ENCODE measurements at regions not wholly inside any gene's neighbourhood (a gene's known extent, or its start where the extent isn't known, plus 50 kb on each side); places are given as distances from the start of the nearest gene placed in this dataset.

GRCh38 chr4:130632731-130633604, 1537.0 kb downstream of the C4orf33 start:
- DNase-seq (ENCODE audit: low read depth): no peak
- H3K9ac ChIP-seq (ENCODE audit: low read length): no peak overlapping the region
- H3K4me3 ChIP-seq (ENCODE audit: low read length): no peak overlapping the region
- no peaks in the 10 kb centered on the region for H3K36me3 ChIP-seq (ENCODE audit: control insufficient read depth, insufficient read depth, low read length, severe bottlenecking)
- H3K9me3 ChIP-seq (ENCODE audit: control insufficient read depth, low read length): no peaks in the 10 kb centered on the region
- no peaks in the 10 kb centered on the region for H3K27me3 ChIP-seq (replicated peaks; ENCODE audit: control insufficient read depth, insufficient read depth, low read length)
- no peaks in the 10 kb centered on the region for H3K4me1 ChIP-seq (ENCODE audit: control insufficient read depth, insufficient read depth, low read length)

DNA sequence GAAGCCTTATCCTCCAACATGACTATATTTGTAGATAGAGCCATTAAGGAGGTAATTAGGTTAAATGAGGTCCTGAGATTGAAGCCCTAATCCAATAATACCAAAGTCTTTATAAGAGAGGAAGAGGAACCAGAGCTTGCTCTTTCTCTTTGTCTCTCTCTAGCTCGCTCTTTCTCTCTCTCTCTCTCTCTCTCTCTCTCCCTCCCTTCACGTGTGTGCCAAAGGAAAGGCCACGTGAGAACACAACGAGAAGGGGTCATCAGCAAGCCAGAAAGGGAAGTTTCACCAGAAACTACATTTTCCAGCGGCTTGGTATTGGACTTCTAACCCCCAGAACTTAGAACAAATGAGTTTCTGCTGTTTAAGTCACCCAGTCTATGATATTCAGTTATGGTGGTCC, 1540.5 kb downstream of the C4orf33 start:
- Histone ChIP-seq H3K4me3 (ENCODE audit: low read length) (no peak overlapping the region), H3K9ac (ENCODE audit: low read length) (no peak overlapping the region), H3K4me1 (ENCODE audit: control insufficient read depth, insufficient read depth, low read length) (no peaks in the 10 kb centered on the region), H3K9me3 (ENCODE audit: control insufficient read depth, low read length) (no peaks in the 10 kb centered on the region), H3K27me3 (replicated peaks; ENCODE audit: control insufficient read depth, insufficient read depth, low read length) (no peaks in the 10 kb centered on the region), H3K36me3 (ENCODE audit: control insufficient read depth, insufficient read depth, low read length, severe bottlenecking) (no peaks in the 10 kb centered on the region)
- no peak for DNase-seq (ENCODE audit: low read depth)

DNA sequence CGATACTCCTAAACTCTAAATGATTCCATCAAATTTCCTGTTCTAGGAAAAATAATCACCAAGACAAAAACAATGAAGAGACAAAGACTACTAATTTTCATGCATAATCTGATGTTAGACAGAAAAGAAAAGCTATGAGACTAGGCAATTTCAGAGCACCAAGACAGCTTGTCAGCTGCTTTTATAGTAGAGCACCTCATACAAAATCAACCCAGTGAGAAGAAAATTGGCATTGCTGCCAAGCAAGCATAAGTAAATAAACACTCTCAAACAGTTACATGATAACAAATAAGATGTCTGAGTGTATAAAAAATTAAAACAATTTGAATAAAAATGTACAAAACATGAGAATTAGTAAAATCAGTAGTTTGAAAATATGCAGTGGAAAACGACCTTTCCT, 1544.6 kb downstream of the C4orf33 start:
- Histone ChIP-seq H3K27me3 (replicated peaks; ENCODE audit: control insufficient read depth, insufficient read depth, low read length) (no peaks in the 10 kb centered on the region), H3K9me3 (ENCODE audit: control insufficient read depth, low read length) (no peaks in the 10 kb centered on the region), H3K4me1 (ENCODE audit: control insufficient read depth, insufficient read depth, low read length) (no peaks in the 10 kb centered on the region), H3K9ac (ENCODE audit: low read length) (no peak overlapping the region), H3K4me3 (ENCODE audit: low read length) (no peak overlapping the region), H3K36me3 (ENCODE audit: control insufficient read depth, insufficient read depth, low read length, severe bottlenecking) (no peaks in the 10 kb centered on the region)
- DNase-seq (ENCODE audit: low read depth): peak; percentile 12

- Histone ChIP-seq H3K9ac (ENCODE audit: low read length) (no peak overlapping the region), H3K36me3 (ENCODE audit: control insufficient read depth, insufficient read depth, low read length, severe bottlenecking) (no peaks in the 10 kb centered on the region), H3K4me1 (ENCODE audit: control insufficient read depth, insufficient read depth, low read length) (no peaks in the 10 kb centered on the region), H3K4me3 (ENCODE audit: low read length) (no peak overlapping the region), H3K9me3 (ENCODE audit: control insufficient read depth, low read length) (no peaks in the 10 kb centered on the region), H3K27me3 (replicated peaks; ENCODE audit: control insufficient read depth, insufficient read depth, low read length) (no peaks in the 10 kb centered on the region)
- no peak for DNase-seq (ENCODE audit: low read depth)
Measured at GRCh38 chr4:130646886-130647285, 1550.9 kb downstream of the C4orf33 start.

- no peak for DNase-seq (ENCODE audit: low read depth)
- Histone ChIP-seq H3K27me3 (replicated peaks; ENCODE audit: control insufficient read depth, insufficient read depth, low read length) (no peaks in the 10 kb centered on the region), H3K9ac (ENCODE audit: low read length) (no peak overlapping the region), H3K36me3 (ENCODE audit: control insufficient read depth, insufficient read depth, low read length, severe bottlenecking) (no peaks in the 10 kb centered on the region), H3K4me3 (ENCODE audit: low read length) (peak overlapping the region; percentile 40), H3K4me1 (ENCODE audit: control insufficient read depth, insufficient read depth, low read length) (no peaks in the 10 kb centered on the region), H3K9me3 (ENCODE audit: control insufficient read depth, low read length) (no peaks in the 10 kb centered on the region)
Measured at GRCh38 chr4:130648570-130648969, 1552.6 kb downstream of the C4orf33 start.

DNA sequence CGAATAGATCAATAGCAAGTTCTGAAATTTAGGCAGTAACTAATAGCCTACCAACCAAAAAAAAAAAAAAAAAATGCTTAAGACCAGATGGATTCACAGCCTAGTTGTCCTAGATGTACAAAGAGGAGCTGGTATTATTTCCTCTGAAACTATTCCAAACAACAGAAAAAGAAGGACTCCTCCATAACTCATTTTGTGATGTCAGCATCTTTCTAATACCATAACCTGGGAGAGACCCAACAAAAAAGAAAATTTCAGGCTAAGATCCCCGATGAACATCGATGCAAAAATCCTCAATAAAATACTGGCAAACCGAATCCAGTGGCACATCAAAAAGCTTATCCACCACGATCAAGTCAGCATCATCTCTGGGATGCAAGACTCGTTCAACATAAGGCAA, 1557.9 kb downstream of the C4orf33 start:
- no peaks in the 10 kb centered on the region for H3K36me3 ChIP-seq (ENCODE audit: control insufficient read depth, insufficient read depth, low read length, severe bottlenecking)
- H3K27me3 ChIP-seq (replicated peaks; ENCODE audit: control insufficient read depth, insufficient read depth, low read length): no peaks in the 10 kb centered on the region
- H3K9ac ChIP-seq (ENCODE audit: low read length): no peak overlapping the region
- H3K4me3 ChIP-seq (ENCODE audit: low read length): no peak overlapping the region
- no peak for DNase-seq (ENCODE audit: low read depth)
- no peaks in the 10 kb centered on the region for H3K4me1 ChIP-seq (ENCODE audit: control insufficient read depth, insufficient read depth, low read length)
- H3K9me3 ChIP-seq (ENCODE audit: control insufficient read depth, low read length): no peaks in the 10 kb centered on the region

GRCh38 chr4:130659320-130659719, 1563.4 kb downstream of the C4orf33 start:
- Histone ChIP-seq H3K4me3 (ENCODE audit: low read length) (no peak overlapping the region), H3K4me1 (ENCODE audit: control insufficient read depth, insufficient read depth, low read length) (no peaks in the 10 kb centered on the region), H3K36me3 (ENCODE audit: control insufficient read depth, insufficient read depth, low read length, severe bottlenecking) (no peaks in the 10 kb centered on the region), H3K27me3 (replicated peaks; ENCODE audit: control insufficient read depth, insufficient read depth, low read length) (no peaks in the 10 kb centered on the region), H3K9me3 (ENCODE audit: control insufficient read depth, low read length) (no peaks in the 10 kb centered on the region), H3K9ac (ENCODE audit: low read length) (no peak overlapping the region)
- DNase-seq (ENCODE audit: low read depth): no peak

DNA sequence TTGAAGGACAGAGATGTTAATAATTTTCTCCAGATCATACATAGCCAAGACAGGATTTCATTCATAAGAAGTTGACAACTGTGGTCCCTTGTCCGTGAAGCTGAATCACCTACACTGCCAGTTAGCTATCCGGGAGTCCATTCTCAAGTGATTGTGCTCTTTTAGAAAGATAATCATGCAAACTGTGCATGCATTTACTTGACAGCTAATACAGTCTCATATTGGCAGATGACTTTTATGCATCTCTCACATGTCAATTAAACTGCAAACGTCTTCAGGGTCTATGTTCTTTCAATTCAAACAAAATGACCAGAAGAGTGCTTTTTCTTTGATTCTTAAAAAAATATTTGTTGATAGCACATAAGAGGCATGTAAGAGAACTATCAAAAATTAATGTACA, 1572.9 kb downstream of the C4orf33 start:
- DNase-seq (ENCODE audit: low read depth): no peak
- H3K27me3 ChIP-seq (replicated peaks; ENCODE audit: control insufficient read depth, insufficient read depth, low read length): no peaks in the 10 kb centered on the region
- H3K9me3 ChIP-seq (ENCODE audit: control insufficient read depth, low read length): no peaks in the 10 kb centered on the region
- no peak overlapping the region for H3K9ac ChIP-seq (ENCODE audit: low read length)
- H3K4me1 ChIP-seq (ENCODE audit: control insufficient read depth, insufficient read depth, low read length): no peaks in the 10 kb centered on the region
- H3K4me3 ChIP-seq (ENCODE audit: low read length): no peak overlapping the region
- H3K36me3 ChIP-seq (ENCODE audit: control insufficient read depth, insufficient read depth, low read length, severe bottlenecking): no peaks in the 10 kb centered on the region

- no peaks in the 10 kb centered on the region for H3K36me3 ChIP-seq (ENCODE audit: control insufficient read depth, insufficient read depth, low read length, severe bottlenecking)
- no peak overlapping the region for H3K9ac ChIP-seq (ENCODE audit: low read length)
- no peaks in the 10 kb centered on the region for H3K9me3 ChIP-seq (ENCODE audit: control insufficient read depth, low read length)
- no peaks in the 10 kb centered on the region for H3K4me1 ChIP-seq (ENCODE audit: control insufficient read depth, insufficient read depth, low read length)
- no peak overlapping the region for H3K4me3 ChIP-seq (ENCODE audit: low read length)
- no peak for DNase-seq (ENCODE audit: low read depth)
- H3K27me3 ChIP-seq (replicated peaks; ENCODE audit: control insufficient read depth, insufficient read depth, low read length): no peaks in the 10 kb centered on the region
Measured at GRCh38 chr4:130675266-130675665, 1579.3 kb downstream of the C4orf33 start.

GRCh38 chr4:130689181-130689580, 1593.2 kb downstream of the C4orf33 start:
- no peaks in the 10 kb centered on the region for H3K27me3 ChIP-seq (replicated peaks; ENCODE audit: control insufficient read depth, insufficient read depth, low read length)
- H3K9me3 ChIP-seq (ENCODE audit: control insufficient read depth, low read length): no peaks in the 10 kb centered on the region
- no peak overlapping the region for H3K9ac ChIP-seq (ENCODE audit: low read length)
- peak; percentile 30 for DNase-seq (ENCODE audit: low read depth)
- no peaks in the 10 kb centered on the region for H3K4me1 ChIP-seq (ENCODE audit: control insufficient read depth, insufficient read depth, low read length)
- no peak overlapping the region for H3K4me3 ChIP-seq (ENCODE audit: low read length)
- H3K36me3 ChIP-seq (ENCODE audit: control insufficient read depth, insufficient read depth, low read length, severe bottlenecking): no peaks in the 10 kb centered on the region

DNA sequence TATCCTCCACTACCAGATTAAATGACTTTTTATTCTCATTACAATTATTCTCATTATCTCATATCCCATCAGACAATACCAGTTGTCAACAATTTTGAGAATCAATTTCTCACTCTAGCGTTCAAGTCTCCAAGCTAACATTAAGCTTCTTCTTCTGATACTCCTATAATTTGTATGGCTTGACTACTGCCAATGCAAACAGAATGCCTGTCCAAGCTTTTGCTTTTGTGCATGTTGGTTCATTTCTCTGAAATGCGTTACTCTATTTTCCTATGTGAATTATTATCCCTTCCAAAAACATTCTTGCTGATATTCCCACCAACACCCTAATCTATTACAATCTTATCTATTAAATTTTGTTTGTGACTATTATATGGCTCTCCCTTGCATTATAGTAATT, 1602.3 kb downstream of the C4orf33 start:
- Histone ChIP-seq H3K4me3 (ENCODE audit: low read length) (no peak overlapping the region), H3K4me1 (ENCODE audit: control insufficient read depth, insufficient read depth, low read length) (no peaks in the 10 kb centered on the region), H3K27me3 (replicated peaks; ENCODE audit: control insufficient read depth, insufficient read depth, low read length) (no peaks in the 10 kb centered on the region), H3K36me3 (ENCODE audit: control insufficient read depth, insufficient read depth, low read length, severe bottlenecking) (no peaks in the 10 kb centered on the region), H3K9me3 (ENCODE audit: control insufficient read depth, low read length) (no peaks in the 10 kb centered on the region), H3K9ac (ENCODE audit: low read length) (no peak overlapping the region)
- no peak for DNase-seq (ENCODE audit: low read depth)

DNA sequence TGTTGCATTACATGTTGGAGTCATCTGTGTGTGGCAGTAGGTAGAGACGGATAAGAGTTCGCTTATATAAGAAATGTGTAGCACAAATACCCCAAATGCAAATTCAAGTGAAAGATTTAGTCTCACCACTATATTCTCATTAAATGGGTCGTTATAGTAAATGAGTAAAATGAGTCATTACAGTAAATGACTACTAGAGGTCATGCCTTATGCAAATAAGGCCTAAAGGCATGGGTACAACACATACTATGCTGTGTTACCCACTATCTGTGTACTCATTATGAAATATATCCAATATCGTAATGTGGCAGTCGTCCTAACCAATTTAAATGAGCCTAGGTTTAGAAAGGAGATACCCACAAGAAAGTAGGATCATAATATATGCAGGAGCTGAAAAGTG, 1603.1 kb downstream of the C4orf33 start:
- no peaks in the 10 kb centered on the region for H3K9me3 ChIP-seq (ENCODE audit: control insufficient read depth, low read length)
- no peak overlapping the region for H3K4me3 ChIP-seq (ENCODE audit: low read length)
- no peak for DNase-seq (ENCODE audit: low read depth)

More for the DNA sequence above, 1603.1 kb downstream of the C4orf33 start:
- no peaks in the 10 kb centered on the region for H3K27me3 ChIP-seq (replicated peaks; ENCODE audit: control insufficient read depth, insufficient read depth, low read length)
- H3K9ac ChIP-seq (ENCODE audit: low read length): no peak overlapping the region
- H3K36me3 ChIP-seq (ENCODE audit: control insufficient read depth, insufficient read depth, low read length, severe bottlenecking): no peaks in the 10 kb centered on the region
- H3K4me1 ChIP-seq (ENCODE audit: control insufficient read depth, insufficient read depth, low read length): no peaks in the 10 kb centered on the region

Measured in adipocyte (in vitro differentiated cells).